Breast epithelium (tissue), 3 donors: ENCODE measurements at regions not wholly inside any gene's neighbourhood (a gene's known extent, or its start where the extent isn't known, plus 50 kb on each side); places are given as distances from the start of the nearest gene placed in this dataset.

Experiments used
- POLR2A ChIP-seq: fragments of 450-650 bp; IDR thresholded peaks from one replicate; pipeline ENCODE4 v1.6.1; 2016; ENCODE audit warnings: antibody characterized with exemption, mild to moderate bottlenecking, moderate library complexity
- TF ChIP-seq, protein P1 (sequence below), 3 donors: fragments of 450-650 bp; IDR thresholded peaks; one replicate each; pipeline ENCODE4 v1.5.1; 2016 to 2017; ENCODE audit warnings: antibody characterized with exemption in 3 of 3, mild to moderate bottlenecking in 3 of 3, moderate library complexity in 3 of 3

DNA sequence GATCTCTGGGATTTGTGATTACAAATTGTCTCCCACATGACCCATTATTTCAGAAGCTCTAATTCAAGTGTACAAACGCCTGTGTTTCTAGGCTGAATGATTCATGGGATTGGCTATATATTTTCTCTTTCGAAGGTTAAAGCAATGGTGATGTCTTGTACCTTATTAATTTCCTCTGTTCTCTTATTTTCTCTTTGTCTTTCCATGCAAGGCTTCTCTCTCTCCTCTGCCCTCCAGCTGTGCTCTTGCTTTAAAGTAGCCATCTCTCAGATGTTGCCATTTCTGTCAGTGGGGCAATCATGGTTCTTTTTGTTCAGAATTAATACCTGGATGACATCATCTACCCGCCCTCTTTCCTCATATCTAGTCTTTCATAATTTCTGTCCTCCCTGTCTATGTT lies 184.3 kb upstream of the ATP10B start:
- TF ChIP-seq, protein P1, sequence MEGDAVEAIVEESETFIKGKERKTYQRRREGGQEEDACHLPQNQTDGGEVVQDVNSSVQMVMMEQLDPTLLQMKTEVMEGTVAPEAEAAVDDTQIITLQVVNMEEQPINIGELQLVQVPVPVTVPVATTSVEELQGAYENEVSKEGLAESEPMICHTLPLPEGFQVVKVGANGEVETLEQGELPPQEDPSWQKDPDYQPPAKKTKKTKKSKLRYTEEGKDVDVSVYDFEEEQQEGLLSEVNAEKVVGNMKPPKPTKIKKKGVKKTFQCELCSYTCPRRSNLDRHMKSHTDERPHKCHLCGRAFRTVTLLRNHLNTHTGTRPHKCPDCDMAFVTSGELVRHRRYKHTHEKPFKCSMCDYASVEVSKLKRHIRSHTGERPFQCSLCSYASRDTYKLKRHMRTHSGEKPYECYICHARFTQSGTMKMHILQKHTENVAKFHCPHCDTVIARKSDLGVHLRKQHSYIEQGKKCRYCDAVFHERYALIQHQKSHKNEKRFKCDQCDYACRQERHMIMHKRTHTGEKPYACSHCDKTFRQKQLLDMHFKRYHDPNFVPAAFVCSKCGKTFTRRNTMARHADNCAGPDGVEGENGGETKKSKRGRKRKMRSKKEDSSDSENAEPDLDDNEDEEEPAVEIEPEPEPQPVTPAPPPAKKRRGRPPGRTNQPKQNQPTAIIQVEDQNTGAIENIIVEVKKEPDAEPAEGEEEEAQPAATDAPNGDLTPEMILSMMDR (IDR thresholded peaks at IDR 0.05), result no peak
- no peak for TF ChIP-seq POLR2A
